ENCODE measurements at regions not wholly inside any gene's neighbourhood (a gene's known extent, or its start where the extent isn't known, plus 50 kb on each side); places are given as distances from the start of the nearest gene placed in this dataset.

GRCh38 chr22:48226026-48227013, 1463.9 kb downstream of the TBC1D22A start:
- no peak for DNase-seq (ENCODE audit: low read depth, low spot score)

- DNase-seq (ENCODE audit: low read depth, low spot score) = no peak
Measured at GRCh38 chr22:48224332-48224731, 1461.9 kb downstream of the TBC1D22A start.

- DNase-seq (ENCODE audit: low read depth, low spot score) = no peak
Measured at GRCh38 chr22:48223488-48224190, 1461.2 kb downstream of the TBC1D22A start.

GRCh38 chr22:48222742-48223487, 1460.5 kb downstream of the TBC1D22A start:
- no peak for DNase-seq (ENCODE audit: low read depth, low spot score)

GRCh38 chr22:48218889-48219420, 1456.5 kb downstream of the TBC1D22A start:
- DNase-seq (ENCODE audit: low read depth, low spot score) = no peak

- DNase-seq (ENCODE audit: low read depth, low spot score) = no peak
Measured at GRCh38 chr22:48217596-48217995, 1455.1 kb downstream of the TBC1D22A start.

GRCh38 chr22:48212727-48213126, 1450.3 kb downstream of the TBC1D22A start:
- no peak for DNase-seq (ENCODE audit: low read depth, low spot score)

GRCh38 chr22:48210812-48211211, 1448.4 kb downstream of the TBC1D22A start:
- DNase-seq (ENCODE audit: low read depth, low spot score) = no peak

- DNase-seq (ENCODE audit: low read depth, low spot score) = no peak
Measured at GRCh38 chr22:48210198-48210580, 1447.7 kb downstream of the TBC1D22A start.

- DNase-seq (ENCODE audit: low read depth, low spot score) = no peak
Measured at GRCh38 chr22:48209473-48210197, 1447.2 kb downstream of the TBC1D22A start.

GRCh38 chr22:48208894-48209293, 1446.4 kb downstream of the TBC1D22A start:
- no peak for DNase-seq (ENCODE audit: low read depth, low spot score)

GRCh38 chr22:48207919-48208535, 1445.6 kb downstream of the TBC1D22A start:
- DNase-seq (ENCODE audit: low read depth, low spot score) = no peak

- DNase-seq (ENCODE audit: low read depth, low spot score) = no peak
Measured at GRCh38 chr22:48205790-48206189, 1443.3 kb downstream of the TBC1D22A start.

GRCh38 chr22:48205161-48205560, 1442.7 kb downstream of the TBC1D22A start:
- no peak for DNase-seq (ENCODE audit: low read depth, low spot score)

GRCh38 chr22:48204296-48204695, 1441.8 kb downstream of the TBC1D22A start:
- DNase-seq (ENCODE audit: low read depth, low spot score) = no peak

- DNase-seq (ENCODE audit: low read depth, low spot score) = no peak
Measured at GRCh38 chr22:48199667-48200066, 1437.2 kb downstream of the TBC1D22A start.

GRCh38 chr22:48198489-48199459, 1436.3 kb downstream of the TBC1D22A start:
- no peak for DNase-seq (ENCODE audit: low read depth, low spot score)

- no peak for DNase-seq (ENCODE audit: low read depth, low spot score)
Measured at GRCh38 chr22:48197189-48197690, 1434.8 kb downstream of the TBC1D22A start.

GRCh38 chr22:48192920-48193319, 1430.5 kb downstream of the TBC1D22A start:
- DNase-seq (ENCODE audit: low read depth, low spot score) = no peak
